GM21737 (cell line): ENCODE measurements at regions not wholly inside any gene's neighbourhood (a gene's known extent, or its start where the extent isn't known, plus 50 kb on each side); places are given as distances from the start of the nearest gene placed in this dataset.
"Not testable (repeated sequence)": the region's sequence is repeated elsewhere in the genome, so short reads cannot be mapped to it uniquely, and the experiment has no call there.

ENCODE experiments used
- ATAC-seq: cut with Tn5 transposase; IDR thresholded peaks from one replicate; pipeline ENCODE4 v1.9.1; 2021; ENCODE audit warnings: mild to moderate bottlenecking, moderate library complexity; ENCODE audit not compliant: unreplicated experiment

GRCh38 chr4:103887191-103887590 is 167.4 kb upstream of the TACR3 start:
- ATAC-seq, result no peak

- no peak for ATAC-seq
These were observed 165.4 kb upstream of the TACR3 start for GRCh38 chr4:103885152-103885551.

- ATAC-seq, result no peak
These were observed 147.5 kb upstream of the TACR3 start for GRCh38 chr4:103867311-103867710.

- ATAC-seq, result no peak
These were observed 133.8 kb upstream of the TACR3 start for GRCh38 chr4:103853627-103854026.

- ATAC-seq, result no peak
These were observed 133.4 kb upstream of the TACR3 start for GRCh38 chr4:103853146-103853545.

- no peak for ATAC-seq
These were observed 125.3 kb upstream of the TACR3 start for GRCh38 chr4:103845075-103845474.

GRCh38 chr4:103842637-103843239 is 123.0 kb upstream of the TACR3 start:
- no peak for ATAC-seq

- ATAC-seq, result no peak
These were observed 122.3 kb upstream of the TACR3 start for GRCh38 chr4:103842076-103842475.

GRCh38 chr4:103810308-103810707 is 90.5 kb upstream of the TACR3 start:
- ATAC-seq, result not testable (repeated sequence)

GRCh38 chr4:103802766-103803165 is 83.0 kb upstream of the TACR3 start:
- no peak for ATAC-seq

GRCh38 chr4:103787057-103787456 is 67.3 kb upstream of the TACR3 start:
- no peak for ATAC-seq

GRCh38 chr4:103786593-103786992 is 66.8 kb upstream of the TACR3 start:
- no peak for ATAC-seq

- ATAC-seq, result peak; percentile 65
These were observed 66.2 kb upstream of the TACR3 start for GRCh38 chr4:103786014-103786413.

GRCh38 chr4:103778221-103778620 is 58.4 kb upstream of the TACR3 start:
- ATAC-seq, result no peak

- ATAC-seq, result no peak
These were observed 54.6 kb upstream of the TACR3 start for GRCh38 chr4:103774326-103774825.

- ATAC-seq, result no peak
These were observed 54.0 kb upstream of the TACR3 start for GRCh38 chr4:103773691-103774231.
